IMR-90 (cell line): ENCODE measurements at regions not wholly inside any gene's neighbourhood (a gene's known extent, or its start where the extent isn't known, plus 50 kb on each side); places are given as distances from the start of the nearest gene placed in this dataset.

Source experiments
- ATAC-seq: fragments of 200-7000 bp; cut with Tn5 transposase; 2 replicates; pipeline ENCODE4 v1.9.1; 2020; ENCODE audit warnings: low read depth, mild to moderate bottlenecking, moderate library complexity
- BruUV-seq: library from RNA; stranded (reverse); fragments of 400-500 nt; replicated peaks from 2 replicates; lab custom pipeline; 2021; lab: Mats Ljungman, UMichigan
- CTCF ChIA-PET: fragments of 300-600 bp; formaldehyde crosslinking; extraction: SDS; loops from one replicate; lab custom pipeline; 2021; ENCODE audit warnings: antibody characterized with exemption; lab: Yijun Ruan, JAX
- POLR2A ChIA-PET: fragments of 300-600 bp; sonication (Branson Sonifier 250); formaldehyde crosslinking; loops from one replicate; lab custom pipeline; 2022; ENCODE audit warnings: antibody characterized with exemption; ENCODE audit not compliant: unreplicated experiment; lab: Charles Lee
- DNase-seq: peaks from one replicate; pipeline ENCODE4 v3.0.0; 2013
- H2AFZ ChIP-seq: replicated peaks from 2 replicates; pipeline ENCODE3; 2013; ENCODE audit warnings: low read length, mild to moderate bottlenecking; ENCODE audit not compliant: poor library complexity
- H2AK5ac ChIP-seq: 2 replicates; pipeline ENCODE4 v1.6.1; 2013; ENCODE audit warnings: low read depth, low read length, inconsistent platforms
- H2AK9ac ChIP-seq: replicated peaks from 2 replicates; pipeline ENCODE3; 2013; ENCODE audit warnings: mild to moderate bottlenecking, low read depth, low read length, moderate library complexity; ENCODE audit not compliant: poor library complexity
- H2BK120ac ChIP-seq: 2 replicates; pipeline ENCODE4 v1.6.1; 2013; ENCODE audit warnings: low read depth, low read length, inconsistent platforms
- H2BK15ac ChIP-seq: 3 replicates; pipeline ENCODE4 v1.6.1; 2013; ENCODE audit warnings: low read depth, low read length, inconsistent platforms
- H2BK20ac ChIP-seq: 2 replicates; pipeline ENCODE4 v1.6.1; 2013; ENCODE audit warnings: low read depth, mild to moderate bottlenecking, inconsistent platforms, low read length, moderate library complexity
- H2BK5ac ChIP-seq: 2 replicates; pipeline ENCODE4 v1.6.1; 2013; ENCODE audit warnings: mild to moderate bottlenecking, low read depth, low read length, inconsistent platforms; ENCODE audit not compliant: poor library complexity, severe bottlenecking
- H3K14ac ChIP-seq: replicated peaks from 2 replicates; pipeline ENCODE4 v1.6.1; 2013; ENCODE audit warnings: low read depth, low read length, inconsistent platforms
- H3K18ac ChIP-seq: 2 replicates; pipeline ENCODE4 v1.6.1; 2013; ENCODE audit warnings: low read depth, low read length, control low read depth
- H3K23ac ChIP-seq: 2 replicates; pipeline ENCODE4 v1.6.1; 2013; ENCODE audit warnings: low read depth, low read length, inconsistent platforms
- H3K27ac ChIP-seq: 2 replicates; pipeline ENCODE4 v1.5.1; 2013; ENCODE audit warnings: mild to moderate bottlenecking, control low read depth, low read length; ENCODE audit not compliant: insufficient read depth
- H3K27me3 ChIP-seq: 2 replicates; pipeline ENCODE4 v1.6.1; 2013; ENCODE audit warnings: low read length; ENCODE audit not compliant: control insufficient read depth, insufficient read depth
- H3K36me3 ChIP-seq: 2 replicates; pipeline ENCODE4 v1.6.1; 2013; ENCODE audit warnings: low read length, mixed read lengths; ENCODE audit not compliant: control insufficient read depth, insufficient read depth
- H3K4ac ChIP-seq: 2 replicates; pipeline ENCODE4 v1.6.1; 2013; ENCODE audit warnings: low read depth, low read length, inconsistent platforms
- H3K4me1 ChIP-seq: 2 replicates; pipeline ENCODE4 v1.6.1; 2013; ENCODE audit warnings: low read length, mixed read lengths; ENCODE audit not compliant: control insufficient read depth, insufficient read depth
- H3K4me2 ChIP-seq: 2 replicates; pipeline ENCODE4 v1.6.1; 2013; ENCODE audit warnings: low read depth, mild to moderate bottlenecking, control low read depth, low read length, moderate library complexity
- H3K4me3 ChIP-seq: 2 replicates; pipeline ENCODE4 v1.5.1; 2013; ENCODE audit warnings: low read depth, mild to moderate bottlenecking, control low read depth, low read length, moderate library complexity; ENCODE audit not compliant: insufficient read depth
- H3K56ac ChIP-seq: 2 replicates; pipeline ENCODE4 v1.6.1; 2013; ENCODE audit warnings: low read length, inconsistent platforms; ENCODE audit not compliant: insufficient read depth; ENCODE audit errors: extremely low read depth
- H3K79me1 ChIP-seq, 2 experiments: 2 replicates each; pipeline ENCODE4 v1.6.1; 2013; ENCODE audit warnings: low read length in 2 of 2, inconsistent platforms in 1 of 2, low read depth in 1 of 2
- H3K9ac ChIP-seq: 2 replicates; pipeline ENCODE4 v1.6.1; 2013; ENCODE audit warnings: low read depth, low read length, control low read depth
- H3K9me1 ChIP-seq: 2 replicates; pipeline ENCODE4 v1.6.1; 2013; ENCODE audit warnings: low read length, inconsistent platforms; ENCODE audit not compliant: insufficient read depth
- H3K9me3 ChIP-seq: 2 replicates; pipeline ENCODE4 v1.6.1; 2013; ENCODE audit warnings: low read length; ENCODE audit not compliant: control insufficient read depth, insufficient read depth
- H4K20me1 ChIP-seq: 2 replicates; pipeline ENCODE4 v1.6.1; 2013; ENCODE audit warnings: low read length, inconsistent platforms; ENCODE audit not compliant: insufficient read depth
- H4K5ac ChIP-seq: 2 replicates; pipeline ENCODE4 v1.6.1; 2013; ENCODE audit warnings: mild to moderate bottlenecking, low read depth, low read length, control low read depth
- H4K8ac ChIP-seq, 2 experiments: 2 replicates each; pipeline ENCODE4 v1.6.1; 2013; ENCODE audit warnings: low read depth in 2 of 2, low read length in 2 of 2, control low read depth in 1 of 2, inconsistent platforms in 1 of 2
- H4K91ac ChIP-seq: 2 replicates; pipeline ENCODE4 v1.6.1; 2013; ENCODE audit warnings: low read depth, low read length, inconsistent platforms; ENCODE audit not compliant: insufficient read depth
- CEBPB ChIP-seq: IDR thresholded peaks from 2 replicates; pipeline ENCODE4 v1.6.1; 2012; ENCODE audit warnings: low read depth, low read length, improper control_type of control experiment
- WGBS, 2 experiments: methylation state at CpG; one replicate each; pipeline versions ENCODE4 v1.1.5 to v1.1.7; 2013; ENCODE audit warnings: missing lambda C conversion rate in 2 of 2; ENCODE audit not compliant: insufficient read length in 1 of 2; ENCODE audit errors: extremely low coverage in 2 of 2; 5-methylcytosine and 5-hydroxymethylcytosine counted together
- dilution Hi-C: fragments of 300-500 bp; cut with HindIII; formaldehyde crosslinking; loops from one replicate; pipeline ENCODE4 v1.14.3; 2018; ENCODE audit warnings: low sequenced_read_pairs; ENCODE audit not compliant: unreplicated experiment
- in situ Hi-C: fragments of 300-500 bp; cut with MboI; formaldehyde crosslinking; loops from 3 replicates; pipeline ENCODE4 v1.14.3; 2019; ENCODE audit warnings: low sequenced_read_pairs, inconsistent platforms, mixed read lengths
- intact Hi-C: fragments of 100-400 bp; cut with micrococcal nuclease; formaldehyde crosslinking; loops from 2 replicates; pipeline ENCODE4 v1.10.0; 2022
- TF ChIP-seq, protein P1 (sequence below): fragments of 150-350 bp; IDR thresholded peaks from 2 replicates; pipeline ENCODE4 v1.6.1; 2017; ENCODE audit warnings: mild to moderate bottlenecking, antibody characterized with exemption, low read length, low read depth

DNA sequence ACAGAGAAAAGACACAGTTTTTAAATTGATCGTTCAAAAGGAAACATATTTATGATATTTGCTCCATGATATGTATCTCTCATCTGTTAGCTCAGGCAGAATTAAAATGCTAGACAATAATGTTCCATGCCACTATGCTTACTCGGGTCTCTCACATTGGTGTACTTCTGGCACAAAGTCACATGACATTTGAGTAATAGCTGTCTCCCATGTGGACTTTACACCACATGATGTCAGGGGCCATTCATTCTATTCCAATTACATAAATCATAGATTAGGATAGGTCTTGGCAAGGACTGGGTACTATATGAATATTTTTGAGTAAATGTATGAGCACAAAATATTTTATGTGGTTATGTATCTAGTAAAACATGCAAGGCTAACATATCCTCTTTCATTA lies 648.4 kb downstream of the PLA2G4A start:
- Histone ChIP-seq H4K91ac (no peak overlapping the region), H3K9me3 (no peaks in the 10 kb centered on the region), H4K5ac (no peak overlapping the region), H2BK15ac (no peak overlapping the region), H3K9me1 (no peaks in the 10 kb centered on the region), H3K79me1 (no peaks in the 10 kb centered on the region), H3K4me2 (no peak overlapping the region), H3K14ac (no peak overlapping the region), H2AK9ac (no peak overlapping the region), H2BK5ac (no peak overlapping the region), H3K4me3 (no peak overlapping the region), H3K9ac (no peak overlapping the region), H3K23ac (no peak overlapping the region), H3K36me3 (no peaks in the 10 kb centered on the region), H2BK120ac (no peak overlapping the region), H3K18ac (no peak overlapping the region), H3K56ac (no peak overlapping the region), H4K20me1 (no peaks in the 10 kb centered on the region), H3K27me3 (no peaks in the 10 kb centered on the region), H3K4me1 (peaks cover 2% of the 10 kb centered on the region; the same call in 1 of the 2 replicates), H3K4ac (no peak overlapping the region), H2AFZ (no peak overlapping the region), H3K27ac (no peak overlapping the region), H2BK20ac (no peak overlapping the region; the same call in 1 of the 2 replicates), H4K8ac (no peak overlapping the region), H2AK5ac (no peak overlapping the region)
- WGBS, 2 experiments: no CpG with 5 or more reads among the region's 2 CpGs
- intact Hi-C loops: loop anchor here (5.0 to 10.0 kb wide), 3 partner anchors 210 to 650 kb away; no protein-coding TSS in a partner anchor
- TF ChIP-seq, protein P1, sequence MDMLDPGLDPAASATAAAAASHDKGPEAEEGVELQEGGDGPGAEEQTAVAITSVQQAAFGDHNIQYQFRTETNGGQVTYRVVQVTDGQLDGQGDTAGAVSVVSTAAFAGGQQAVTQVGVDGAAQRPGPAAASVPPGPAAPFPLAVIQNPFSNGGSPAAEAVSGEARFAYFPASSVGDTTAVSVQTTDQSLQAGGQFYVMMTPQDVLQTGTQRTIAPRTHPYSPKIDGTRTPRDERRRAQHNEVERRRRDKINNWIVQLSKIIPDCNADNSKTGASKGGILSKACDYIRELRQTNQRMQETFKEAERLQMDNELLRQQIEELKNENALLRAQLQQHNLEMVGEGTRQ: peak; percentile 33; the same call in 1 of the 2 replicates
- TF ChIP-seq CEBPB: no peak
- ChIA-PET CTCF (no interaction called here), POLR2A (no interaction called here)
- no TSS peak for BruUV-seq
- ATAC-seq: no peak
- dilution Hi-C loops: no loop called here
- no peak for DNase-seq
- in situ Hi-C loops: no loop called here
